Lung (tissue), 11 donors: ENCODE measurements at regions not wholly inside any gene's neighbourhood (a gene's known extent, or its start where the extent isn't known, plus 50 kb on each side); places are given as distances from the start of the nearest gene placed in this dataset.

ENCODE experiments used
- ATAC-seq: fragments of 200-7000 bp; cut with Tn5 transposase; one replicate; pipeline ENCODE4 v1.9.1; 2020; ENCODE audit warnings: moderate number of reproducible peaks; ENCODE audit not compliant: insufficient read depth, low FRiP score
- DNase-seq, 3 donors: peaks; one replicate each; pipeline ENCODE4 v3.0.0-alpha.2; 2013 to 2017
- H3K27ac ChIP-seq, 2 donors: one replicate each; pipeline ENCODE4 v1.5.1; 2013; ENCODE audit warnings: mild to moderate bottlenecking in 2 of 2, moderate library complexity in 2 of 2, control low read depth in 1 of 2, inconsistent platforms in 1 of 2, low read depth in 1 of 2, low read length in 1 of 2
- H3K27me3 ChIP-seq, 3 donors: one replicate each; pipeline ENCODE4 v1.5.1; 2013; ENCODE audit warnings: low read length in 2 of 3; ENCODE audit not compliant: control insufficient read depth in 3 of 3, insufficient read depth in 3 of 3
- H3K36me3 ChIP-seq, 4 donors: one replicate each; pipeline ENCODE4 v1.5.1; 2013; ENCODE audit warnings: low read length in 4 of 4, mild to moderate bottlenecking in 1 of 4, moderate library complexity in 1 of 4; ENCODE audit not compliant: control insufficient read depth in 4 of 4, insufficient read depth in 4 of 4
- H3K4me1 ChIP-seq, 5 donors: one replicate each; pipeline ENCODE4 v1.5.1; 2013; ENCODE audit warnings: low read length in 5 of 5, mild to moderate bottlenecking in 2 of 5, moderate library complexity in 1 of 5; ENCODE audit not compliant: control insufficient read depth in 5 of 5, insufficient read depth in 5 of 5
- H3K4me3 ChIP-seq: one replicate; pipeline ENCODE4 v1.5.1; 2013; ENCODE audit warnings: mild to moderate bottlenecking, control low read depth, moderate library complexity
- H3K9ac ChIP-seq, 2 donors: one replicate each; pipeline ENCODE4 v1.5.1; 2013; ENCODE audit warnings: low read length in 2 of 2, control low read depth in 1 of 2; ENCODE audit not compliant: insufficient read depth in 1 of 2
- H3K9me3 ChIP-seq, 4 donors: one replicate each; pipeline ENCODE4 v1.5.1; 2013; ENCODE audit warnings: low read length in 3 of 4, mild to moderate bottlenecking in 1 of 4, moderate library complexity in 1 of 4; ENCODE audit not compliant: control insufficient read depth in 4 of 4, insufficient read depth in 3 of 4
- WGBS, 2 donors: extraction: QIAGEN DNeasy Blood & Tissue Kit; methylation state at CpG; one replicate each; pipeline ENCODE4 v1.1.7; 2013; 5-methylcytosine and 5-hydroxymethylcytosine counted together
- TF ChIP-seq, protein P1 (sequence below): IDR thresholded peaks from 2 replicates; pipeline ENCODE4 v1.5.1; 2012; ENCODE audit warnings: mild to moderate bottlenecking; ENCODE audit errors: control extremely low read depth, extremely low read depth
- donor health status: control.
- donor health status: control.
- donor health status: Bipolar disorder and iron deficiency.
- donor health status: healthy.
- donor health status: DM: yes; HTN: yes; CAD: no.

DNA sequence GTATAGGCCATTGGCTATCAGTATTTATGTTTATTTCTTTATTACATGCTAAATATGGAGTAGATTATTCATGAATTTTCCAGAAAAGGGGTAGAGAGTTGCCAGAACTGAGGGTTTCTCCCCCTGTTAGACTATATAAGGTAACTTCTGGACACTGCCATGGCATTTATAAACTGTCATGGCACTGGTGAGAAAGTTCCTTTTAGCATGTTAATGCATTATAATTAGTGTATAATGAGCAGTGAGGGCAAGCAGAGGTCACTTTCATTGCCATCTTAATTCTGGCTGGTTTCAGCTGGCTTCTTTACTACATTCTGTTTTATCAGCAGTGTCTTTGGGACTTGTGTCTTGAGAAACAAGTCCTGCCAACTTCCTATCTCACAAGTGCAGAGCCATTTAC lies 220.0 kb upstream of the CNR1 start:
- DNase-seq (no peak), ATAC-seq (no peak)
- H3K27ac ChIP-seq: no peak overlapping the region
- TF ChIP-seq, protein P1, sequence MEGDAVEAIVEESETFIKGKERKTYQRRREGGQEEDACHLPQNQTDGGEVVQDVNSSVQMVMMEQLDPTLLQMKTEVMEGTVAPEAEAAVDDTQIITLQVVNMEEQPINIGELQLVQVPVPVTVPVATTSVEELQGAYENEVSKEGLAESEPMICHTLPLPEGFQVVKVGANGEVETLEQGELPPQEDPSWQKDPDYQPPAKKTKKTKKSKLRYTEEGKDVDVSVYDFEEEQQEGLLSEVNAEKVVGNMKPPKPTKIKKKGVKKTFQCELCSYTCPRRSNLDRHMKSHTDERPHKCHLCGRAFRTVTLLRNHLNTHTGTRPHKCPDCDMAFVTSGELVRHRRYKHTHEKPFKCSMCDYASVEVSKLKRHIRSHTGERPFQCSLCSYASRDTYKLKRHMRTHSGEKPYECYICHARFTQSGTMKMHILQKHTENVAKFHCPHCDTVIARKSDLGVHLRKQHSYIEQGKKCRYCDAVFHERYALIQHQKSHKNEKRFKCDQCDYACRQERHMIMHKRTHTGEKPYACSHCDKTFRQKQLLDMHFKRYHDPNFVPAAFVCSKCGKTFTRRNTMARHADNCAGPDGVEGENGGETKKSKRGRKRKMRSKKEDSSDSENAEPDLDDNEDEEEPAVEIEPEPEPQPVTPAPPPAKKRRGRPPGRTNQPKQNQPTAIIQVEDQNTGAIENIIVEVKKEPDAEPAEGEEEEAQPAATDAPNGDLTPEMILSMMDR: no peak
- H3K9me3 ChIP-seq: peaks cover 0 to 4% (median under 1%) of the 10 kb centered on the region in 4 donors
- H3K36me3 ChIP-seq: no peaks in the 10 kb centered on the region
- H3K4me1 ChIP-seq: no peaks in the 10 kb centered on the region
- H3K9ac ChIP-seq: no peak overlapping the region
- H3K4me3 ChIP-seq: no peak overlapping the region
- H3K27me3 ChIP-seq: no peaks in the 10 kb centered on the region

DNA sequence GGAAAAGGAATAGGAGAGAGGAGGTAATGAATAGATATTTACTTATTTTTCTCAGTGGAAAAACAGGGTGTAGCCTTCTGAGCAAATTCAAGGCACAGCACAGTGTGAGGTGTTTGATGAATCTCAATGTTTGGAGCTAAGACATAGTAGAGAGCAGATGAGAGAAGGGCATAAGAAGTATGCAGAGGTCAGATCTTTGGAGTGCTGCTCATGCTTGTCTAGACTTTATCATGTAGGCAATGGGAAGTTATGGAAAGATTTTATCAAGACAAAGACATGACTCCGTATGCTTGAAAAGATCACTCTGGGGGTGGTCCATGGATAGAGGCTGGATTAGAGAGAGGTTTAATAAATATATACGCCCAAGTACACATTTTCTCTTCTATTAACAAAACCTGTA lies 217.0 kb upstream of the CNR1 start:
- Histone ChIP-seq H3K27me3 (no peaks in the 10 kb centered on the region), H3K4me3 (no peak overlapping the region), H3K27ac (no peak overlapping the region), H3K9ac (no peak overlapping the region), H3K4me1 (no peaks in the 10 kb centered on the region), H3K36me3 (no peaks in the 10 kb centered on the region), H3K9me3 (peaks cover 0 to 4% (median 0%) of the 10 kb centered on the region in 4 donors)
- TF ChIP-seq, protein P1: no peak
- WGBS, 2 donors: 80 to 91% methylated on average over 2 of the region's 2 CpGs
- DNase-seq (no peak), ATAC-seq (no peak)

DNA sequence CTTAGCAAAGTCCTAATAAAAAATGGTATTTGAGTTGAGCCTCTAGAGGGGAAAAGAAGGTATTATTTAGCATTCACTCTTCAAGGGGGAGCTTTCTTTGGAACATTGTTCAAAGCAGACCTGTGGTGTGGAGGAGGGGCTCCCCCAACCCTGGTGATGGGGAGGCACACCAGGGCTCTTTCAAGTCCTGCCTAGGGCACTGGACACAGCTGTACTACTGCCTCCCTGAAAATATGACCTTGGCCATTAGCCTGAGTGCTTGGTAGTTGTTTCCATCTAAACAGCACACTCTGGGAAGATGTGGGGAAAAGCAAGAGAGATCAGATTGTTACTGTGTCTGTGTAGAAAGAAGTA lies 215.1 kb upstream of the CNR1 start:
- DNase-seq (peak in 1 of 3 donors; percentile 1), ATAC-seq (no peak)
- H3K9me3 ChIP-seq: peaks cover 0 to 4% (median 0%) of the 10 kb centered on the region in 4 donors
- no peaks in the 10 kb centered on the region for H3K4me1 ChIP-seq
- H3K9ac ChIP-seq: no peak overlapping the region
- H3K36me3 ChIP-seq: no peaks in the 10 kb centered on the region
- H3K27me3 ChIP-seq: no peaks in the 10 kb centered on the region
- no peak overlapping the region for H3K4me3 ChIP-seq
- H3K27ac ChIP-seq: no peak overlapping the region
- TF ChIP-seq, protein P1: no peak

DNA sequence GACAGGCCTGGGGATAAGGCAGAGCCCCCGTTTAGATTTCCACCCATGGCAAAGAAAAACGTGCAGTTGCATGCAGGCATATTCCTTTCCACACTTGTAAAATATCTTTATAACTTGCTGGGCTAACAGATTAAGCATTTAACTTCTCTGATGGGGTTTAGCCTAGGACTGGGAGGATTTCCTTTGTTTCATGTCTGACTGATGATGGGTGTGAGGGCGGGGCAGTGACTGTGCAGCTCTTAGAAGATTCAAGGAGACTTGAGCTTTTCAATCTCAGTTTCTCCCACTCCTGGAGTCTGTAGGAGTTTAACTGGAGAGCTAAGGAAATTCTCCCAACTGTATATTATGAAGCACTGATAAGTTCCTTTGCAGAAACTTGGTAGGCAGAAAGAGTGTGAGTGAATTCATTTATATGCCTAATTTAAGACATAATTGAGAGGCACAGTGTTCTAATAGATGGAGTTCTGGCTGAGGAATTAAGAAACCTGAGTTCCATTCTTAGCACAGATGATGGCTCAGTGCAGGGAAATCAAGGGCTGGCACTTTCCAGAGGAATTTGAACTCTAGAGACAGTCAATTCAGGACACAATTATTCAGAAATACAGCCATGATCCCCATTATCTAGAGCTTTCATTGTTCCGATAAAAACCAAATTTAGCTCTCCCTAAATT lies 214.6 kb upstream of the CNR1 start:
- Histone ChIP-seq H3K9me3 (peaks cover 0 to 4% (median 0%) of the 10 kb centered on the region in 4 donors), H3K4me1 (no peaks in the 10 kb centered on the region), H3K4me3 (no peak overlapping the region), H3K36me3 (no peaks in the 10 kb centered on the region), H3K9ac (no peak overlapping the region), H3K27me3 (no peaks in the 10 kb centered on the region), H3K27ac (no peak overlapping the region)
- TF ChIP-seq, protein P1: no peak
- ATAC-seq (peak; percentile 17), DNase-seq (no peak)
- 69 to 79% methylated on average over 4 of the region's 4 CpGs for WGBS, 2 donors
